Skin epidermis (tissue), 12 donors: ENCODE measurements at regions not wholly inside any gene's neighbourhood (a gene's known extent, or its start where the extent isn't known, plus 50 kb on each side); places are given as distances from the start of the nearest gene placed in this dataset.

ENCODE experiments used
- H3K27ac ChIP-seq, 21 experiments: fragments of 200-600 bp; sonication (generic) in 11 of 21; one replicate each; pipeline ENCODE4 v1.5.0; 2020; ENCODE audit warnings: mild to moderate bottlenecking in 3 of 21, inconsistent platforms in 2 of 21, moderate library complexity in 2 of 21
- H3K4me3 ChIP-seq, 7 experiments: fragments of 200-600 bp; sonication (generic) in 2 of 7; one replicate each; pipeline ENCODE4 v1.5.0; 2020; ENCODE audit warnings: inconsistent platforms in 2 of 7, mild to moderate bottlenecking in 2 of 7, moderate library complexity in 1 of 7

GRCh38 chr7:130921391-130922180, 187.6 kb upstream of the KLF14 start:
- H3K4me3 ChIP-seq: peak overlapping the region in 1 of 7 experiments; percentile 18
- peak overlapping the region in 16 of 21 experiments; percentile 17 to 80 (median 38) for H3K27ac ChIP-seq

- Histone ChIP-seq H3K27ac (peak overlapping the region in 8 of 21 experiments; percentile 2 to 80 (median 59)), H3K4me3 (no peak overlapping the region)
These were observed 188.5 kb upstream of the KLF14 start for GRCh38 chr7:130922206-130923112.

DNA sequence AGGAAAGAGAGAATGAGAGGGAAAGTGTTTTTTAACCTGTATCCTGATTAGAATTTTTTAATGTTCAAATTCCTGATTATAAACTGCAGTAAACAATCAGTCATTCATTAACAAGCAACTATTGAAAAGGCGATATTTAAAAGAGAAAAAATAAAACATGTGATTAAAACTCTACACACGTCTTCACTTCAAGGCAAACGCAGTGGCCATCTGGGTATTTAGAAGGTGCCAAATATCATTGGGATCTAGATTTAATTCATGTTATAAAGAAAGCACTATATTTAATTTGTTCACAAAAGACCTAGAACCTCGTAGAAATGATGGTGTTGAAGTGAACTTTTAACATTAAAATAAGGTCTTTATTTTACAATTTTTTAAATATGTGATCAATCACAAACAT, 189.4 kb upstream of the KLF14 start:
- H3K27ac ChIP-seq: peak overlapping the region in 3 of 21 experiments; percentile 40 to 63 (median 61)

DNA sequence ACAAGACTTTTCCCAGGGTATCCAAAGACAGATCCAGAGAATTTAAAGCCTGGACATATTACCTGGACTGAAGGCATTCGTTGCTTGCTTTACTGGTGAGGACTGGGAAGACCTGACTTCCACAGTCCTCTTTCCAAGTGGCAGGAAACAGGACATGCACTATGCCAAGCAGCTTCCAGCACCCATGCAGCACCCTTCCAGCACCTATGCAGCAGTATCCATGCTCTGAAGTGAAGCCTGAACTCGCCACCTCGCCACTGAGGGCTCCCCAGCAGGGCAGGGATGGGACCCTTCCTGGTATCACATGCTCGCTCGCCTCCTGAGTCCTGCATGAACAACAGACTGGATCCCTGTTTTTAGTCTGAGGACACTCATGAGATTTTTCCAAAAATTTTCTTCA, 189.9 kb upstream of the KLF14 start:
- H3K27ac ChIP-seq: peak overlapping the region in 8 of 21 experiments; percentile 1 to 63 (median 34)
- H3K4me3 ChIP-seq: no peak overlapping the region

More for the DNA sequence above, 189.4 kb upstream of the KLF14 start:
- no peak overlapping the region for H3K4me3 ChIP-seq

- Histone ChIP-seq H3K27ac (peak overlapping the region in 11 of 21 experiments; percentile 5 to 70 (median 40)), H3K4me3 (no peak overlapping the region)
These were observed 191.3 kb upstream of the KLF14 start for GRCh38 chr7:130925136-130925794.

- peak overlapping the region in 11 of 21 experiments; percentile 0 to 70 (median 29) for H3K27ac ChIP-seq
- H3K4me3 ChIP-seq: no peak overlapping the region
These were observed 192.1 kb upstream of the KLF14 start for GRCh38 chr7:130926001-130926691.

DNA sequence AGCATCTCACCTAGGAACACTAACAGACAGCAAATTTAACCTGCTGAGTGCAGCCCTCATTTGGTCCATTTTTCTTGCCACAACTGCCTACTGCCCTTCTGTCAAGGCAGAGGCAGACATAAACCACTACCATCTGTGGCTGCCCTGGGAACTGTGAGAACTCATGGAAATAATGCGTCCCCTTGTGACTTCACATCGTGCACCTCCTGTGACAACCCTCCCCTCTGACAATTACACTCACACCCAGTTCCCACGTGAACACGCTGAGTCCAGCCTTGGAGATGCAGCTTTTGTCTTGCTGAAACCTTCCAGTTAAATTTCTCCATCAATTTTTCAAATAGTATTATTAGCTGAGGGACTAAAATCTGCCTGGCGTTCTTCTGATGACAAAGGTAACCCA, 193.1 kb upstream of the KLF14 start:
- Histone ChIP-seq H3K4me3 (no peak overlapping the region), H3K27ac (peak overlapping the region in 4 of 21 experiments; percentile 0 to 61 (median 22))

DNA sequence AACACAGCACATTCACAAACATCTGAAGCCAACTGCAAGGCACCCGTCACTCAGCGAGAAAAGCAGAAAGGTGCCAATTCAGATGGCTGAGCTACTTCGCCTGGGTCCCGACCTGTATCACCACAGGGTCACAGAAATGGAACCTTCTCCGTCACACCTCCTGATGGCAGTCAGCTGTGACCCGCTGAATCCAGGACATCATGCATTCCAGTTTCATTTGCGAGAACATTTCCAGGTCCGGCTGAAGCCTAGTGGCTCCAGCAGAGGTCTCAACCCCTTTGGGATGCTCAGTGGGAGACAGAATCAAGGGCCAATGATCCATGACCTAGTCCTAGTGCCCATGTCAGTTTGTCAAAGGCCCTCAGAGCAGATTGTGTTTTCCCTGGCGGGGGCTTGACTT, 193.6 kb upstream of the KLF14 start:
- Histone ChIP-seq H3K27ac (peak overlapping the region in 4 of 21 experiments; percentile 19 to 66 (median 34)), H3K4me3 (no peak overlapping the region)

- Histone ChIP-seq H3K27ac (peak overlapping the region in 17 of 21 experiments; percentile 3 to 76 (median 58)), H3K4me3 (no peak overlapping the region)
These were observed 196.1 kb upstream of the KLF14 start for GRCh38 chr7:130929896-130930659.

- Histone ChIP-seq H3K27ac (peak overlapping the region in 17 of 21 experiments; percentile 1 to 76 (median 58)), H3K4me3 (no peak overlapping the region)
These were observed 196.7 kb upstream of the KLF14 start for GRCh38 chr7:130930681-130931080.

GRCh38 chr7:130931423-130931822, 197.4 kb upstream of the KLF14 start:
- Histone ChIP-seq H3K27ac (peak overlapping the region in 13 of 21 experiments; percentile 1 to 76 (median 64)), H3K4me3 (no peak overlapping the region)

GRCh38 chr7:130932088-130932487, 198.1 kb upstream of the KLF14 start:
- H3K4me3 ChIP-seq: no peak overlapping the region
- H3K27ac ChIP-seq: no peak overlapping the region

- H3K4me3 ChIP-seq: no peak overlapping the region
- no peak overlapping the region for H3K27ac ChIP-seq
These were observed 198.8 kb upstream of the KLF14 start for GRCh38 chr7:130932667-130933432.

DNA sequence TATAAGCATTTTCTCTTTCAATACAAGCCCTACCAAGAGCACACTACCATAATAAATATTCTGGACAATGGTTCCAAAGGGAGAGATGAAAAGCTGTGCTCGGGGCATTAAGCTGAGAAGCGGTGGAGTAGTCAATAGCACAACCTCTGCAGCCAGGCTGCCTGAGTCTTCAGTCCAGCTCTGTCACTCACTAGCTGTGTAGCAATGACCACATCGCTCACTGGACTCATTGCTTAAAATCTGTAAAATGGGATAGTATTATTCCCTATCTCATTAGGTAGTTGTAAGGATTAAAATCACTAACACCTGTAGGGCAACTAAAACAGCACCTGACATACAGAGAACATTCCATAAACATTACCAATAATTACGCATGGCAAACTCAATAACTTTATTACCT, 199.9 kb upstream of the KLF14 start:
- Histone ChIP-seq H3K27ac (no peak overlapping the region), H3K4me3 (no peak overlapping the region)

DNA sequence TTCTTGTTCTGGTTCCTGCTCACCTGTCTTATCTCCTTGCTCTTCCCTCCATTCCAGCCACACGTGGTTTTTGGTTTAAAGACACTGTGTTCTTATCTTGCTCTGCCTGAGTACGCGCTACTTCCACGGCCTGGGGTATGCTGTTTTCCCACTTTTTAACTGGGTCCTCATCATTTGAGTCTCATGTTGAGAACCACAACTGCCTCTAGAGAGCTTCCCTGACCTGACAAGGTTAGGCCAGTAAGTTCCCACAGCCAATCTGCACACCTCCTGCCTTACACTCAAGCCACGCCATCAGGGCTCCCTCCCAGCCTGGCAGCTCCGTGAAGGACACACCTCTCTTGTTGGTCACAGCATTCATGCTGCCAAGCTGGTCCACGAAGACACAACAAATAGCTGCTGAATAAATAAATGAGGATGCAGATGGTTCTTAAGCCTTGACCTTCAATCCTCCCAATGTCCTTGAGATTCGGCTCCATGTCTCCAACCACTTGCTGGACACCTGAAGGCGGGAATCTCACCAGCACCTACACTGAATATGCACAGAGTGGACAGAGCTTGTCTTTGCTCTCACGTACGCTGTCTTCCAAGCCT, 201.7 kb upstream of the KLF14 start:
- Histone ChIP-seq H3K4me3 (no peak overlapping the region), H3K27ac (peak overlapping the region in 2 of 21 experiments; percentile 8 to 17)

- peak overlapping the region in 4 of 21 experiments; percentile 8 to 92 (median 30) for H3K27ac ChIP-seq
- no peak overlapping the region for H3K4me3 ChIP-seq
These were observed 202.4 kb upstream of the KLF14 start for GRCh38 chr7:130936202-130936931.

GRCh38 chr7:130937016-130937415, 203.0 kb upstream of the KLF14 start:
- H3K4me3 ChIP-seq: no peak overlapping the region
- peak overlapping the region in 2 of 21 experiments; percentile 37 to 92 for H3K27ac ChIP-seq
